ENCODE measurements at regions not wholly inside any gene's neighbourhood (a gene's known extent, or its start where the extent isn't known, plus 50 kb on each side); places are given as distances from the start of the nearest gene placed in this dataset.

DNA sequence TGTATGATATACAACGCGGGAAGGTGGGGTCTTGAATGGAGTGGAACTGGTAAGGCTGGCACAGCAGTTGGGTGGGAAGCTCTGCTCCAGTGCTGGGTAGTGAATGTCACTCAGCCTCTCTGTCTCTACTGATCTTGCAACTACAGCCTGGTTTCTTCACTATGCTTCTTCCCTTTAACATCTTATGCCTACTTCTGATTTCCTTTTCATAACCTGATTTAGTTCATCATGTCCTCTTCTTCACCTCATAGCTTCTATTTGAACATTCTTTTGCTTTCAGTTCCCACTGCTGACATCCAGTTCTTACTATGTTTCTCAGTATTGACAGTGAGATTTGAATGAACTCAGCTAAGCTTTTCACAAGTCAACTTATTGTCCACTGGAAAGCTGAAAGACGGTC is 286.2 kb downstream of the ARL6IP6 start:
- TF ChIP-seq POLR2A (IDR thresholded peaks at IDR 0.05): no peak
- TF ChIP-seq, protein P1, sequence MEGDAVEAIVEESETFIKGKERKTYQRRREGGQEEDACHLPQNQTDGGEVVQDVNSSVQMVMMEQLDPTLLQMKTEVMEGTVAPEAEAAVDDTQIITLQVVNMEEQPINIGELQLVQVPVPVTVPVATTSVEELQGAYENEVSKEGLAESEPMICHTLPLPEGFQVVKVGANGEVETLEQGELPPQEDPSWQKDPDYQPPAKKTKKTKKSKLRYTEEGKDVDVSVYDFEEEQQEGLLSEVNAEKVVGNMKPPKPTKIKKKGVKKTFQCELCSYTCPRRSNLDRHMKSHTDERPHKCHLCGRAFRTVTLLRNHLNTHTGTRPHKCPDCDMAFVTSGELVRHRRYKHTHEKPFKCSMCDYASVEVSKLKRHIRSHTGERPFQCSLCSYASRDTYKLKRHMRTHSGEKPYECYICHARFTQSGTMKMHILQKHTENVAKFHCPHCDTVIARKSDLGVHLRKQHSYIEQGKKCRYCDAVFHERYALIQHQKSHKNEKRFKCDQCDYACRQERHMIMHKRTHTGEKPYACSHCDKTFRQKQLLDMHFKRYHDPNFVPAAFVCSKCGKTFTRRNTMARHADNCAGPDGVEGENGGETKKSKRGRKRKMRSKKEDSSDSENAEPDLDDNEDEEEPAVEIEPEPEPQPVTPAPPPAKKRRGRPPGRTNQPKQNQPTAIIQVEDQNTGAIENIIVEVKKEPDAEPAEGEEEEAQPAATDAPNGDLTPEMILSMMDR (IDR thresholded peaks at IDR 0.05 in 8 of 11, conservative IDR thresholded peaks at IDR 0.05 in 3 of 11): no peak

All from spleen (tissue), 7 donors.